ENCODE measurements at regions not wholly inside any gene's neighbourhood (a gene's known extent, or its start where the extent isn't known, plus 50 kb on each side); places are given as distances from the start of the nearest gene placed in this dataset.
A peak's percentile ranks its signal among the peaks of the same experiment; 100 is the strongest.
"Not testable (repeated sequence)": the region's sequence is repeated elsewhere in the genome, so short reads cannot be mapped to it uniquely, and the experiment has no call there.

GRCh38 chr13:74266861-74267260 is 132.7 kb upstream of the KLF12 start:
- no peak for DNase-seq

GRCh38 chr13:74266309-74266708 is 132.1 kb upstream of the KLF12 start:
- DNase-seq, result no peak

- no peak for DNase-seq
These were observed 130.1 kb upstream of the KLF12 start for GRCh38 chr13:74264333-74264732.

- not testable (repeated sequence) for DNase-seq
These were observed 126.2 kb upstream of the KLF12 start for GRCh38 chr13:74260420-74260819.

- DNase-seq, result no peak
These were observed 125.4 kb upstream of the KLF12 start for GRCh38 chr13:74259641-74260040.

GRCh38 chr13:74258961-74259360 is 124.8 kb upstream of the KLF12 start:
- DNase-seq, result no peak

- DNase-seq, result no peak
These were observed 122.8 kb upstream of the KLF12 start for GRCh38 chr13:74256969-74257368.

GRCh38 chr13:74253161-74253560 is 119.0 kb upstream of the KLF12 start:
- DNase-seq, result no peak

- no peak for DNase-seq
These were observed 117.7 kb upstream of the KLF12 start for GRCh38 chr13:74251778-74252519.

GRCh38 chr13:74250738-74251190 is 116.6 kb upstream of the KLF12 start:
- no peak for DNase-seq

GRCh38 chr13:74248477-74248876 is 114.3 kb upstream of the KLF12 start:
- no peak for DNase-seq

GRCh38 chr13:74246487-74246886 is 112.3 kb upstream of the KLF12 start:
- peak; percentile 32 for DNase-seq

- no peak for DNase-seq
These were observed 109.7 kb upstream of the KLF12 start for GRCh38 chr13:74243637-74244526.

- DNase-seq, result not testable (repeated sequence)
These were observed 107.1 kb upstream of the KLF12 start for GRCh38 chr13:74241343-74241742.

- no peak for DNase-seq
These were observed 96.8 kb upstream of the KLF12 start for GRCh38 chr13:74230984-74231501.

GRCh38 chr13:74229242-74229641 is 95.0 kb upstream of the KLF12 start:
- DNase-seq, result no peak

GRCh38 chr13:74227476-74228158 is 93.4 kb upstream of the KLF12 start:
- DNase-seq, result no peak

- DNase-seq, result no peak
These were observed 92.7 kb upstream of the KLF12 start for GRCh38 chr13:74226791-74227475.

- DNase-seq, result no peak
These were observed 87.5 kb upstream of the KLF12 start for GRCh38 chr13:74221752-74222151.

- DNase-seq, result no peak
These were observed 85.4 kb upstream of the KLF12 start for GRCh38 chr13:74219566-74219965.

- no peak for DNase-seq
These were observed 84.1 kb upstream of the KLF12 start for GRCh38 chr13:74218291-74218690.

GRCh38 chr13:74217811-74218210 is 83.6 kb upstream of the KLF12 start:
- no peak for DNase-seq

- no peak for DNase-seq
These were observed 81.2 kb upstream of the KLF12 start for GRCh38 chr13:74215420-74215819.

Measured in retina (tissue), 1 donor.